IPS-15b (cell line): ENCODE measurements at regions not wholly inside any gene's neighbourhood (a gene's known extent, or its start where the extent isn't known, plus 50 kb on each side); places are given as distances from the start of the nearest gene placed in this dataset.
"Not testable (repeated sequence)": the region's sequence is repeated elsewhere in the genome, so short reads cannot be mapped to it uniquely, and the experiment has no call there.

ENCODE experiments used
- H3K27me3 ChIP-seq: one replicate; pipeline ENCODE4 v1.6.1; 2013; ENCODE audit warnings: low read length; ENCODE audit not compliant: control insufficient read depth, insufficient read depth
- H3K36me3 ChIP-seq: one replicate; pipeline ENCODE4 v1.6.1; 2013; ENCODE audit warnings: low read length; ENCODE audit not compliant: control insufficient read depth, insufficient read depth
- H3K4me1 ChIP-seq: one replicate; pipeline ENCODE4 v1.6.1; 2013; ENCODE audit warnings: mild to moderate bottlenecking, low read length; ENCODE audit not compliant: control insufficient read depth, insufficient read depth
- H3K4me3 ChIP-seq: one replicate; pipeline ENCODE4 v1.5.1; 2013; ENCODE audit warnings: low read depth, low read length
- H3K9ac ChIP-seq: one replicate; pipeline ENCODE4 v1.6.1; 2013; ENCODE audit warnings: low read depth, mild to moderate bottlenecking, low read length
- H3K9me3 ChIP-seq: one replicate; pipeline ENCODE4 v1.6.1; 2013; ENCODE audit warnings: mild to moderate bottlenecking, low read length; ENCODE audit not compliant: control insufficient read depth, insufficient read depth

GRCh38 chr2:240383871-240384700, 51.4 kb upstream of the GPC1 start:
- Histone ChIP-seq H3K36me3 (no peaks in the 10 kb centered on the region), H3K4me3 (no peak overlapping the region), H3K27me3 (no peaks in the 10 kb centered on the region), H3K9me3 (no peaks in the 10 kb centered on the region), H3K9ac (no peak overlapping the region), H3K4me1 (no peaks in the 10 kb centered on the region)

- Histone ChIP-seq H3K27me3 (no peaks in the 10 kb centered on the region), H3K9me3 (no peaks in the 10 kb centered on the region), H3K4me1 (no peaks in the 10 kb centered on the region), H3K9ac (no peak overlapping the region), H3K36me3 (no peaks in the 10 kb centered on the region), H3K4me3 (no peak overlapping the region)
Observed at GRCh38 chr2:240384711-240385450, 50.6 kb upstream of the GPC1 start.

DNA sequence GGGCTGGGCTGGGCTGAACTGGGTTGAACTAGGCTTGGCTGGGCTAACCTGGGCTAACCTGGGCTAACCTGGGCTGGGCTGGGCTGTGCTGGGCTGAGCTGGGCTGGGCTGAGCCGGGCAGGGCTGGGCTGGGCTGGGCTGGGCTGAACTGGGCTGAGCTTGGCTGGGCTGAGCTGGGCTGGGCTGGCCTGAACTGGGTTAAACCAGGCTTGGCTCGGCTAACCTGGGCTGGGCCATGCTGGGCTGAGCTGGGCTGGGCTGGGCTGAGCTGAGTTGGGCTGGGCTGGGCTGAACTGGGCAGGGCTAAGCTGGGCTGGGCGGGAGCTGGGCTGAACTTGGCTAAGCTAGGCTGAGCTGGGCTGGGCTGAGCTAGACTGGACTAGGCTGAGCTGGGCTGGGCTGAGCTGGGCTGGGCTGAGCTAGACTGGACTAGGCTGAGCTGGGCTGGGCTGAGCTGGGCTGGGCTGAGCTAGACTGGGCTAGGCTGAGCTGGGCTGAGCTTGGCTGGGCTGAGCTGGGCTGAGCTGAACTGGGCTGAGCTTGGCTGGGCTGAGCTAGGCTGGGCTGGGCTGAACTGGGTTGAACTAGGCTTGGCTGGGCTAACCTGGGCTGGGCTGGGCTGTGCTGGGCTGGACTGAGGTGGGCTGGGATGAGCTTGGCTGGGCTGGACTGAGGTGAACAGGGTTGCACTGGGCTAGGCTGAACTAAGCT, 49.9 kb upstream of the GPC1 start:
- not testable (repeated sequence) for H3K27me3 ChIP-seq, H3K4me3 ChIP-seq, H3K9me3 ChIP-seq, H3K9ac ChIP-seq, H3K36me3 ChIP-seq, H3K4me1 ChIP-seq
